Mesothelial cell of epicardium (in vitro differentiated cells): ENCODE measurements at regions not wholly inside any gene's neighbourhood (a gene's known extent, or its start where the extent isn't known, plus 50 kb on each side); places are given as distances from the start of the nearest gene placed in this dataset.
"Not testable (repeated sequence)": the region's sequence is repeated elsewhere in the genome, so short reads cannot be mapped to it uniquely, and the experiment has no call there.

Source experiments
- DNase-seq, 2 experiments: peaks; one replicate each; pipeline ENCODE4 v3.0.0; 2021; ENCODE audit warnings: low spot score in 2 of 2; ENCODE audit not compliant: unreplicated experiment in 2 of 2
- H3K27ac Mint-ChIP-seq: 2 replicates; pipeline ENCODE4 v1.8.0; 2021; ENCODE audit warnings: mixed read lengths
- H3K27me3 Mint-ChIP-seq: 2 replicates; pipeline ENCODE4 v1.8.0; 2021; ENCODE audit warnings: low read depth, mixed read lengths
- H3K36me3 Mint-ChIP-seq: 2 replicates; pipeline ENCODE4 v1.8.0; 2021; ENCODE audit warnings: mixed read lengths
- H3K4me1 Mint-ChIP-seq: 2 replicates; pipeline ENCODE4 v1.8.0; 2021; ENCODE audit warnings: mixed read lengths
- H3K4me3 Mint-ChIP-seq: 2 replicates; pipeline ENCODE4 v1.8.0; 2021; ENCODE audit warnings: mild to moderate bottlenecking, moderate library complexity, mixed read lengths
- H3K9me3 Mint-ChIP-seq: 2 replicates; pipeline ENCODE4 v1.8.0; 2021; ENCODE audit warnings: mixed read lengths
- CTCF ChIP-seq: fragments of 200-600 bp; sonication (generic); IDR thresholded peaks from one replicate; pipeline ENCODE4 v1.5.0; 2021; ENCODE audit warnings: antibody characterized with exemption; ENCODE audit not compliant: unreplicated experiment

DNA sequence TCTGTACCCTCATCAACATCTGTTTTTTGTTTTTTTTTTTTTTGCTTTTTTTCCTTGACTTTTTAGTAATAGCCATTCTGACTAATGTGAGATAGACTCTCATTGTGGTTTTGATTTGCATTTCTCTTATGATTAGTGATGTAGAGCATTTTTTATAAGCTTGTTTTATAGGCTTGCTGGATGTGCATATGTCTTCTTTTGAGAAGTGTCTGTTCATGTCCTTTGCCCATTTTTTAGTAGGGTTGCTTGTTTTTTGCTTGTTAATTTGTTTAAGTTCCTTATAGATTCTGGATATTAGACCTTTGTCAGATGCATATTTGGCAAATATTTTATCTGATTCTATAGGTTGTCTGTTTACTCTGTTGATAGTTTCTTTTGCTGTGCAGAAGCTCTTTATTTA is 53.5 kb upstream of the FAR1 start:
- H3K9me3 Mint-ChIP-seq, result peaks cover 58% of the 10 kb centered on the region
- DNase-seq, H3K27ac Mint-ChIP-seq, H3K4me3 Mint-ChIP-seq, H3K27me3 Mint-ChIP-seq, H3K36me3 Mint-ChIP-seq, H3K4me1 Mint-ChIP-seq: not testable (repeated sequence)

GRCh38 chr11:13608656-13609055 is 59.8 kb upstream of the FAR1 start:
- H3K4me1 Mint-ChIP-seq, result no peaks in the 10 kb centered on the region
- peaks cover 4% of the 10 kb centered on the region for H3K27me3 Mint-ChIP-seq
- no peak overlapping the region for H3K27ac Mint-ChIP-seq
- DNase-seq, result no peak
- TF ChIP-seq CTCF, result no peak
- peaks cover 6% of the 10 kb centered on the region for H3K9me3 Mint-ChIP-seq
- no peak overlapping the region for H3K4me3 Mint-ChIP-seq
- H3K36me3 Mint-ChIP-seq, result no peaks in the 10 kb centered on the region

- Mint-ChIP-seq H3K9me3 (no peaks in the 10 kb centered on the region), H3K27me3 (peaks cover 9% of the 10 kb centered on the region)
- no peak for TF ChIP-seq CTCF
Measured at GRCh38 chr11:13606701-13607100, 61.8 kb upstream of the FAR1 start.

DNA sequence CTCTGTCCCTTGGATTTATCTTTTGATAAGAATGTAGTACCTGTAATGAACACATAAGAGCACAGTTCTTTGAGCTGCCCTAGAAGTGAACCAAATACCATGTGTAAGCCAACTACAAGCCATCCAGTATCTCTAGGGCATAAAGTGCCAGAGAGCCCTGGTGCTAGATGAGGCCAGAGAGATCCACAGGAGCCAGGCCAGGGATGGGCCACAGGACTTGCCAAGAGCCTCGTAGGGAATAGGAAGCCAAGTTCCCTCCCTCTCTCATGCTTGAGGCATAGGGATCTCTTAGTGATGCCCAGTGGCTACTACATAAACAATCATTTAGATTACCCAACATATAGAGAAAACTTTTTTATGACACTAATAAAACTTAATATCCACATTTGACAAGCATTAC is 64.8 kb upstream of the FAR1 start:
- no peak for TF ChIP-seq CTCF
- Mint-ChIP-seq H3K4me3 (no peak overlapping the region), H3K27me3 (peaks cover 14% of the 10 kb centered on the region), H3K36me3 (no peaks in the 10 kb centered on the region), H3K9me3 (no peaks in the 10 kb centered on the region), H3K27ac (no peak overlapping the region), H3K4me1 (no peaks in the 10 kb centered on the region)
- DNase-seq, result no peak

More at GRCh38 chr11:13606701-13607100, 61.8 kb upstream of the FAR1 start:
- H3K27ac Mint-ChIP-seq, result no peak overlapping the region
- no peak overlapping the region for H3K4me3 Mint-ChIP-seq
- H3K4me1 Mint-ChIP-seq, result no peaks in the 10 kb centered on the region
- no peak for DNase-seq
- no peaks in the 10 kb centered on the region for H3K36me3 Mint-ChIP-seq

DNA sequence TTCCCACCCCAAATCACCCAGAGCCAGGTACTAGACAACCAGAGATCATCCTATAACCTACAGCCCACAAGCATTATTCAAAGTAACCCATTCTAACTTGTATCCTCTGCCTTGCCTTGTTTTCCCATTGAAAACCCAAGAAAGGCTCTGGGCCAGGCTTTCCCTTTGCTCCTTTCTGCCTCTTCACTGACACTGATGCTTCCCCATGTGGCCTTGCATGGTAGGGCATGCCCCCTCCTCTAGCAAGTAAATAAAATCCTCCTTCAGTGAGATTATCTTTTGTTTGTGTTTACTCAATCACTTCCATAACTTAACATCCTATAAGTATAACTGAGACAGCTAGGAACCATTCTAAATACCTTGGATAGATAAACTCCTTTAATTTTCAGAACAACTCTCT is 65.6 kb upstream of the FAR1 start:
- Mint-ChIP-seq H3K4me1 (no peaks in the 10 kb centered on the region), H3K9me3 (no peaks in the 10 kb centered on the region), H3K36me3 (no peaks in the 10 kb centered on the region), H3K27me3 (peaks cover 20% of the 10 kb centered on the region), H3K27ac (no peak overlapping the region), H3K4me3 (no peak overlapping the region)
- no peak for TF ChIP-seq CTCF
- no peak for DNase-seq

- H3K9me3 Mint-ChIP-seq, result peaks cover 13% of the 10 kb centered on the region
- no peak overlapping the region for H3K4me3 Mint-ChIP-seq
- no peak for TF ChIP-seq CTCF
- no peak overlapping the region for H3K27ac Mint-ChIP-seq
- no peak for DNase-seq
- H3K36me3 Mint-ChIP-seq, result no peaks in the 10 kb centered on the region
- H3K27me3 Mint-ChIP-seq, result peaks cover 17% of the 10 kb centered on the region
- H3K4me1 Mint-ChIP-seq, result no peaks in the 10 kb centered on the region
Measured at GRCh38 chr11:13596611-13597326, 71.7 kb upstream of the FAR1 start.
